ENCODE measurements at regions not wholly inside any gene's neighbourhood (a gene's known extent, or its start where the extent isn't known, plus 50 kb on each side); places are given as distances from the start of the nearest gene placed in this dataset.

- intact Hi-C loops (cut with DNase I; ENCODE audit: low total_unique reads): loop anchor here (10.0 kb wide), 1 partner anchor 447 kb away; no protein-coding TSS in a partner anchor
- WGBS, 2 donors (ENCODE audit: low coverage in 1 of 2): 53% methylated on average over 3 to 19 of the region's 19 CpGs
- no peaks in the 10 kb centered on the region for H3K36me3 ChIP-seq
- in situ Hi-C loops (cut with MboI; ENCODE audit: low pct_ligation_motif_present in 1 of 4, low pct_unique_long_range_greater_than_20kb in 1 of 4, low sequenced_read_pairs in 3 of 4): no loop called here
- H3K4me3 ChIP-seq: no peak overlapping the region
- DNase-seq: peak; percentile 70
- peak in 2 of 5 experiments; percentile 11 to 14 for TF ChIP-seq CTCF (IDR thresholded peaks at IDR 0.05)
- TF ChIP-seq EP300 (IDR thresholded peaks at IDR 0.05; ENCODE audit: low read depth): no peak
- no peak for TF ChIP-seq POLR2A (IDR thresholded peaks at IDR 0.05)
- TF ChIP-seq POLR2AphosphoS5 (IDR thresholded peaks at IDR 0.05): peak in 1 of 3 donors; percentile 43
- peak overlapping the region; percentile 91 to 93 (median 93) for H3K27ac ChIP-seq
- H3K27me3 ChIP-seq: no peaks in the 10 kb centered on the region
- peaks cover 56 to 73% (median 62%) of the 10 kb centered on the region in 4 donors for H3K4me1 ChIP-seq
- H3K9me3 ChIP-seq: no peaks in the 10 kb centered on the region
Observed at GRCh38 chr1:234538062-234538731, 59.2 kb upstream of the TARBP1 start.

- no peaks in the 10 kb centered on the region for H3K9me3 ChIP-seq
- no peak for TF ChIP-seq POLR2A (IDR thresholded peaks at IDR 0.05)
- no peak for TF ChIP-seq CTCF (IDR thresholded peaks at IDR 0.05)
- TF ChIP-seq EP300 (IDR thresholded peaks at IDR 0.05; ENCODE audit: low read depth): no peak
- TF ChIP-seq POLR2AphosphoS5 (IDR thresholded peaks at IDR 0.05): no peak
- H3K4me1 ChIP-seq: peaks cover 64 to 76% (median 68%) of the 10 kb centered on the region in 4 donors
- H3K27ac ChIP-seq: peak overlapping the region; percentile 91 to 93 (median 93)
- 77 to 83% methylated on average over 1 to 5 of the region's 5 CpGs for WGBS, 2 donors (ENCODE audit: low coverage in 1 of 2)
- intact Hi-C loops (cut with DNase I; ENCODE audit: low total_unique reads): loop anchor here (10.0 kb wide), 1 partner anchor 448 kb away; no protein-coding TSS in a partner anchor
- in situ Hi-C loops (cut with MboI; ENCODE audit: low pct_ligation_motif_present in 1 of 4, low pct_unique_long_range_greater_than_20kb in 1 of 4, low sequenced_read_pairs in 3 of 4): no loop called here
- H3K27me3 ChIP-seq: no peaks in the 10 kb centered on the region
- H3K4me3 ChIP-seq: no peak overlapping the region
- no peaks in the 10 kb centered on the region for H3K36me3 ChIP-seq
- no peak for DNase-seq
Observed at GRCh38 chr1:234537236-234537635, 58.3 kb upstream of the TARBP1 start.

DNA sequence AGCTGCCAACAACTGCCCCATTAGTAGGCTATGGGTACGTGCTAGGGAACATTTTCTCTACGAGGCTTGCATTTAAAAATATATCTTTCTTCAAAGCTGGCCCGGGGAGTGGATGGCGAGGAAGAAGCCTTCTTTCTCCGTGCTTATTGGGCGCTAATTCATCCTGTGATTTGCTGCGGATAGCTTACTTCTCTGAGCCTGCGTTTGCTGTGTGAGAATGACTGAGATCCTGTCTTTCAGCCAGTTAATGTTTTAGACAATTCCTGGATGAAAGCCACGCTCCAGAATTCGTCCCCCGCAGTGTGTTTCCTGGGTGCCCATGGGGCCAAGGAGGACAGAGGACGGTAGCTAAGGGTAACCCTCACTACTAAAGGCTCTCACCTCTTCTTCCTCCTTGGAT is 57.8 kb upstream of the TARBP1 start:
- H3K27me3 ChIP-seq: no peaks in the 10 kb centered on the region
- peak overlapping the region; percentile 91 to 93 (median 93) for H3K27ac ChIP-seq
- H3K36me3 ChIP-seq: no peaks in the 10 kb centered on the region
- no peak overlapping the region for H3K4me3 ChIP-seq
- TF ChIP-seq POLR2AphosphoS5 (IDR thresholded peaks at IDR 0.05): no peak
- TF ChIP-seq EP300 (IDR thresholded peaks at IDR 0.05; ENCODE audit: low read depth): no peak
- TF ChIP-seq POLR2A (IDR thresholded peaks at IDR 0.05): no peak
- TF ChIP-seq CTCF (IDR thresholded peaks at IDR 0.05): no peak
- peaks cover 69 to 79% (median 70%) of the 10 kb centered on the region in 4 donors for H3K4me1 ChIP-seq
- 71 to 100% methylated on average over 3 to 12 of the region's 12 CpGs for WGBS, 2 donors (ENCODE audit: low coverage in 1 of 2)
- no peak for DNase-seq
- in situ Hi-C loops (cut with MboI; ENCODE audit: low pct_ligation_motif_present in 1 of 4, low pct_unique_long_range_greater_than_20kb in 1 of 4, low sequenced_read_pairs in 3 of 4): no loop called here
- intact Hi-C loops (cut with DNase I; ENCODE audit: low total_unique reads): loop anchor here (10.0 kb wide), 1 partner anchor 448 kb away; no protein-coding TSS in a partner anchor
- H3K9me3 ChIP-seq: no peaks in the 10 kb centered on the region

GRCh38 chr1:234535763-234536515 is 57.0 kb upstream of the TARBP1 start:
- H3K4me1 ChIP-seq: peaks cover 77 to 87% (median 78%) of the 10 kb centered on the region in 4 donors
- in situ Hi-C loops (cut with MboI; ENCODE audit: low pct_ligation_motif_present in 1 of 4, low pct_unique_long_range_greater_than_20kb in 1 of 4, low sequenced_read_pairs in 3 of 4) (no loop called here), intact Hi-C loops (cut with DNase I; ENCODE audit: low total_unique reads) (loop anchor here (10.0 kb wide), 1 partner anchor 449 kb away; no protein-coding TSS in a partner anchor)

More at GRCh38 chr1:234535763-234536515, 57.0 kb upstream of the TARBP1 start:
- TF ChIP-seq EP300 (IDR thresholded peaks at IDR 0.05; ENCODE audit: low read depth): peak; percentile 39
- no peak for TF ChIP-seq CTCF (IDR thresholded peaks at IDR 0.05)
- TF ChIP-seq POLR2AphosphoS5 (IDR thresholded peaks at IDR 0.05): peak; percentile 70 to 77 (median 71)
- TF ChIP-seq POLR2A (IDR thresholded peaks at IDR 0.05): no peak
- H3K9me3 ChIP-seq: no peaks in the 10 kb centered on the region
- H3K27ac ChIP-seq: peak overlapping the region; percentile 91 to 93 (median 93)
- no peaks in the 10 kb centered on the region for H3K27me3 ChIP-seq
- H3K36me3 ChIP-seq: no peaks in the 10 kb centered on the region
- H3K4me3 ChIP-seq: no peak overlapping the region
- DNase-seq: peak; percentile 48
- 56 to 73% methylated on average over 2 to 14 of the region's 14 CpGs for WGBS, 2 donors (ENCODE audit: low coverage in 1 of 2)
